GM18511 (cell line): ENCODE measurements at regions not wholly inside any gene's neighbourhood (a gene's known extent, or its start where the extent isn't known, plus 50 kb on each side); places are given as distances from the start of the nearest gene placed in this dataset.
A peak's percentile ranks its signal among the peaks of the same experiment; 100 is the strongest.

Experiments
- ATAC-seq: cut with Tn5 transposase; IDR thresholded peaks from one replicate; pipeline ENCODE4 v1.9.1; 2021; ENCODE audit warnings: mild to moderate bottlenecking, moderate library complexity; ENCODE audit not compliant: unreplicated experiment

DNA sequence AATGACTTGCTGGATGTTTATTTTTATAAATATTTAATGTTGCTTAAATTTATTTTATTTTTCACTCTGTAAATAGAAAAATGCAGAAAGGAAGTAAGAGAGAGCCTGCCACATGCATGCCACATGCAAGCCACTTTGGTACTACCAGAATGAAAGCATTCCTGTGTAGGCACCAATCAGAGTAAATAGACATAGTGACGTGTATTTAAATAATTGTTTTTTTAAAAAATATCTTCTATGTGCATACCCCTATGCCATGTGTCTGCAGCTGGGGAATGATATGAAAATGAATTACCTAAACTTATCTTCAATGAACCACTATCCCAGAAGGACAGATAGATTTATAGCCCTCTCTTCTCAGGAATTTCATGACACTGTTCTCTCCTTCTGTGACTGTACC is 651.5 kb upstream of the RIOK2 start:
- no peak for ATAC-seq

- no peak for ATAC-seq
Observed at GRCh38 chr5:97835112-97835511, 652.1 kb upstream of the RIOK2 start.

- no peak for ATAC-seq
Observed at GRCh38 chr5:97836816-97837215, 653.8 kb upstream of the RIOK2 start.

GRCh38 chr5:97838214-97838613 is 655.2 kb upstream of the RIOK2 start:
- peak; percentile 96 for ATAC-seq

GRCh38 chr5:97839341-97840086 is 656.5 kb upstream of the RIOK2 start:
- no peak for ATAC-seq

GRCh38 chr5:97840643-97841042 is 657.6 kb upstream of the RIOK2 start:
- ATAC-seq, result no peak

GRCh38 chr5:97842687-97843086 is 659.6 kb upstream of the RIOK2 start:
- peak; percentile 29 for ATAC-seq

GRCh38 chr5:97844797-97845196 is 661.8 kb upstream of the RIOK2 start:
- no peak for ATAC-seq

- no peak for ATAC-seq
Observed at GRCh38 chr5:97846643-97847042, 663.6 kb upstream of the RIOK2 start.

GRCh38 chr5:97847920-97848631 is 665.0 kb upstream of the RIOK2 start:
- no peak for ATAC-seq

GRCh38 chr5:97851036-97851435 is 668.0 kb upstream of the RIOK2 start:
- ATAC-seq, result no peak

GRCh38 chr5:97854871-97855762 is 672.1 kb upstream of the RIOK2 start:
- no peak for ATAC-seq

GRCh38 chr5:97874491-97874890 is 691.4 kb upstream of the RIOK2 start:
- no peak for ATAC-seq

GRCh38 chr5:97876272-97876671 is 693.2 kb upstream of the RIOK2 start:
- no peak for ATAC-seq

DNA sequence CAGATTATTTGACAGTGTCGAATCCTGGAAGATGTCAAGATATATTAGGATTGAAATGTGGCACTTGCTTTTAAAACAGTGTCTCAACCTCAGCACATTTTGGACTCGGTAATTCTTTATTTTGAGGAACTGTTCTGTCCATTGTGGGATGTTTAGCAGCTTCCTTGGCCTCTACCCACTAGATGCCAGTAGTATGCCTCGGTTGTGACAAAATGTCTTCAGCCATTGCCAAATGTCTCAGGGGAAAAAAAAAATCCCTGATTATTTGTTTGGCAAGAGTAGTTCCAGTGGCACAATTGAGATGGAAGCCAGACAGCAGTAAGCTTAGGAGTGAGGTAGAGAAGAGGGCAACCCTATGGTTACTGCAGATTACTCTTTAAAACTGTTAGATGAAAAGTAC is 694.5 kb upstream of the RIOK2 start:
- ATAC-seq, result no peak

- peak; percentile 99 for ATAC-seq
Observed at GRCh38 chr5:97888439-97888838, 705.4 kb upstream of the RIOK2 start.

- no peak for ATAC-seq
Observed at GRCh38 chr5:97891971-97892370, 708.9 kb upstream of the RIOK2 start.

DNA sequence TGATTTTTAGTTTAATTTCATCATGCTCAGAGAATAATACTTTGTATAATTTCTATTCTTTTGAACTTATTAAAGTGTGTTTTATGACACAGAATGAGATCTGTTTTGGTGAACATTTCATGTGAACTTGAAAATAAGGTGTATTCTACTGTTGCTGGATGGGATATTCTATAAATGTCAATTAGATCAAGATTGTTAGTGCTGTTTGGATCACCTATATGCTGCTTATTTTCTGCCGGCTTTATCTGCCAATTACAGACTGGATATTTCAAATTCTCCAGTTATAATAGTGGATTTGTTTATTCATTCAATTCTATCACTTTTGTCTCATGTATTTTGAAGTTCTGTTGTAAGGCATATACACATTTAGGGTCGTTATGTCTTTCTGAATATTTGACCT is 720.7 kb upstream of the RIOK2 start:
- no peak for ATAC-seq

GRCh38 chr5:97906135-97906534 is 723.1 kb upstream of the RIOK2 start:
- no peak for ATAC-seq

GRCh38 chr5:97907646-97908400 is 724.8 kb upstream of the RIOK2 start:
- ATAC-seq, result no peak

- ATAC-seq, result no peak
Observed at GRCh38 chr5:97909541-97909940, 726.5 kb upstream of the RIOK2 start.
